Spinal cord (tissue), 9 donors: ENCODE measurements at regions not wholly inside any gene's neighbourhood (a gene's known extent, or its start where the extent isn't known, plus 50 kb on each side); places are given as distances from the start of the nearest gene placed in this dataset.
A peak's percentile ranks its signal among the peaks of the same experiment; 100 is the strongest.

Experiments used
- DNase-seq, 6 donors: peaks; one replicate each; pipeline versions ENCODE4 v3.0.0 to v3.0.0-alpha.2; 2013 to 2015; ENCODE audit warnings: low spot score in 6 of 6, low read depth in 4 of 6
- H3K27ac ChIP-seq: one replicate; pipeline ENCODE4 v1.5.1; 2013; ENCODE audit warnings: low read depth, low read length, control low read depth
- H3K27me3 ChIP-seq: one replicate; pipeline ENCODE4 v1.6.1; 2013; ENCODE audit warnings: low read length; ENCODE audit not compliant: control insufficient read depth, insufficient read depth
- H3K36me3 ChIP-seq: one replicate; pipeline ENCODE4 v1.6.1; 2013; ENCODE audit warnings: low read length; ENCODE audit not compliant: control insufficient read depth, insufficient read depth
- H3K4me1 ChIP-seq: one replicate; pipeline ENCODE4 v1.6.1; 2013; ENCODE audit warnings: low read length; ENCODE audit not compliant: control insufficient read depth, insufficient read depth
- H3K4me3 ChIP-seq: one replicate; pipeline ENCODE4 v1.5.1; 2013; ENCODE audit warnings: low read depth, low read length, control low read depth
- H3K9me3 ChIP-seq: one replicate; pipeline ENCODE4 v1.6.1; 2013; ENCODE audit warnings: low read length; ENCODE audit not compliant: control insufficient read depth, insufficient read depth
- WGBS: methylation state at CpG from one replicate; pipeline ENCODE4 v1.1.5; 2013; ENCODE audit warnings: missing lambda C conversion rate; ENCODE audit not compliant: insufficient coverage; 5-methylcytosine and 5-hydroxymethylcytosine counted together
- donor health status: healthy.

- no peaks in the 10 kb centered on the region for H3K27me3 ChIP-seq
- no peaks in the 10 kb centered on the region for H3K9me3 ChIP-seq
- DNase-seq = no peak
- H3K27ac ChIP-seq = no peak overlapping the region
- H3K4me3 ChIP-seq = no peak overlapping the region
- no peaks in the 10 kb centered on the region for H3K36me3 ChIP-seq
- H3K4me1 ChIP-seq = no peaks in the 10 kb centered on the region
- no CpG with 5 or more reads among the region's 7 CpGs for WGBS
Observed at GRCh38 chr9:103872811-103873210, 221.3 kb upstream of the SMC2 start.

GRCh38 chr9:103881419-103881818 lies 212.7 kb upstream of the SMC2 start:
- no peaks in the 10 kb centered on the region for H3K4me1 ChIP-seq
- H3K27ac ChIP-seq = no peak overlapping the region
- H3K9me3 ChIP-seq = no peaks in the 10 kb centered on the region
- no peaks in the 10 kb centered on the region for H3K27me3 ChIP-seq
- WGBS = no CpG with 5 or more reads among the region's 2 CpGs
- DNase-seq = no peak
- H3K36me3 ChIP-seq = no peaks in the 10 kb centered on the region
- no peak overlapping the region for H3K4me3 ChIP-seq

- Histone ChIP-seq H3K36me3 (no peaks in the 10 kb centered on the region), H3K4me1 (no peaks in the 10 kb centered on the region), H3K4me3 (no peak overlapping the region), H3K27ac (no peak overlapping the region), H3K9me3 (no peaks in the 10 kb centered on the region), H3K27me3 (no peaks in the 10 kb centered on the region)
- no peak for DNase-seq
Observed at GRCh38 chr9:103889989-103890388, 204.1 kb upstream of the SMC2 start.

- DNase-seq = no peak
- Histone ChIP-seq H3K36me3 (no peaks in the 10 kb centered on the region), H3K27ac (no peak overlapping the region), H3K9me3 (no peaks in the 10 kb centered on the region), H3K27me3 (no peaks in the 10 kb centered on the region), H3K4me3 (no peak overlapping the region), H3K4me1 (no peaks in the 10 kb centered on the region)
- no CpG with 5 or more reads among the region's 2 CpGs for WGBS
Observed at GRCh38 chr9:103894184-103894583, 199.9 kb upstream of the SMC2 start.

- no peaks in the 10 kb centered on the region for H3K4me1 ChIP-seq
- H3K27ac ChIP-seq = no peak overlapping the region
- no peak overlapping the region for H3K4me3 ChIP-seq
- WGBS = no CpG with 5 or more reads among the region's 1 CpG
- no peak for DNase-seq
- H3K9me3 ChIP-seq = no peaks in the 10 kb centered on the region
- no peaks in the 10 kb centered on the region for H3K36me3 ChIP-seq
- H3K27me3 ChIP-seq = no peaks in the 10 kb centered on the region
Observed at GRCh38 chr9:103898550-103898949, 195.6 kb upstream of the SMC2 start.

GRCh38 chr9:103899866-103900265 lies 194.2 kb upstream of the SMC2 start:
- 78% methylated on average over 1 of the region's 1 CpG for WGBS

GRCh38 chr9:103900466-103900865 lies 193.6 kb upstream of the SMC2 start:
- no peaks in the 10 kb centered on the region for H3K36me3 ChIP-seq
- peak in 2 of 6 donors; percentile 27 to 41 for DNase-seq
- H3K9me3 ChIP-seq = no peaks in the 10 kb centered on the region
- no peak overlapping the region for H3K27ac ChIP-seq
- no CpG with 5 or more reads among the region's 2 CpGs for WGBS
- H3K4me3 ChIP-seq = no peak overlapping the region
- H3K27me3 ChIP-seq = no peaks in the 10 kb centered on the region
- H3K4me1 ChIP-seq = no peaks in the 10 kb centered on the region

More at GRCh38 chr9:103899866-103900265, 194.2 kb upstream of the SMC2 start:
- no peaks in the 10 kb centered on the region for H3K27me3 ChIP-seq
- no peaks in the 10 kb centered on the region for H3K36me3 ChIP-seq
- H3K4me1 ChIP-seq = no peaks in the 10 kb centered on the region
- no peak for DNase-seq
- H3K27ac ChIP-seq = no peak overlapping the region
- H3K9me3 ChIP-seq = no peaks in the 10 kb centered on the region
- no peak overlapping the region for H3K4me3 ChIP-seq

- no peaks in the 10 kb centered on the region for H3K9me3 ChIP-seq
- H3K4me3 ChIP-seq = no peak overlapping the region
- no CpG with 5 or more reads among the region's 2 CpGs for WGBS
- H3K4me1 ChIP-seq = no peaks in the 10 kb centered on the region
- H3K27ac ChIP-seq = no peak overlapping the region
- no peaks in the 10 kb centered on the region for H3K27me3 ChIP-seq
- H3K36me3 ChIP-seq = no peaks in the 10 kb centered on the region
- DNase-seq = no peak
Observed at GRCh38 chr9:103902263-103902662, 191.8 kb upstream of the SMC2 start.

GRCh38 chr9:103904242-103904641 lies 189.9 kb upstream of the SMC2 start:
- no CpG with 5 or more reads among the region's 1 CpG for WGBS
- no peak overlapping the region for H3K4me3 ChIP-seq
- H3K36me3 ChIP-seq = no peaks in the 10 kb centered on the region
- H3K9me3 ChIP-seq = no peaks in the 10 kb centered on the region
- DNase-seq = no peak
- H3K27ac ChIP-seq = no peak overlapping the region
- H3K4me1 ChIP-seq = no peaks in the 10 kb centered on the region
- no peaks in the 10 kb centered on the region for H3K27me3 ChIP-seq

- Histone ChIP-seq H3K4me1 (no peaks in the 10 kb centered on the region), H3K27me3 (no peaks in the 10 kb centered on the region), H3K27ac (no peak overlapping the region), H3K4me3 (no peak overlapping the region), H3K9me3 (no peaks in the 10 kb centered on the region), H3K36me3 (no peaks in the 10 kb centered on the region)
- no CpG with 5 or more reads among the region's 1 CpG for WGBS
- no peak for DNase-seq
Observed at GRCh38 chr9:103913899-103914298, 180.2 kb upstream of the SMC2 start.
